HG02571 (cell line): ENCODE measurements at regions not wholly inside any gene's neighbourhood (a gene's known extent, or its start where the extent isn't known, plus 50 kb on each side); places are given as distances from the start of the nearest gene placed in this dataset.
"Not testable (repeated sequence)": the region's sequence is repeated elsewhere in the genome, so short reads cannot be mapped to it uniquely, and the experiment has no call there.

Source experiments
- ATAC-seq: cut with Tn5 transposase; IDR thresholded peaks from one replicate; pipeline ENCODE4 v1.9.1; 2021; ENCODE audit warnings: mild to moderate bottlenecking, moderate library complexity; ENCODE audit not compliant: unreplicated experiment

DNA sequence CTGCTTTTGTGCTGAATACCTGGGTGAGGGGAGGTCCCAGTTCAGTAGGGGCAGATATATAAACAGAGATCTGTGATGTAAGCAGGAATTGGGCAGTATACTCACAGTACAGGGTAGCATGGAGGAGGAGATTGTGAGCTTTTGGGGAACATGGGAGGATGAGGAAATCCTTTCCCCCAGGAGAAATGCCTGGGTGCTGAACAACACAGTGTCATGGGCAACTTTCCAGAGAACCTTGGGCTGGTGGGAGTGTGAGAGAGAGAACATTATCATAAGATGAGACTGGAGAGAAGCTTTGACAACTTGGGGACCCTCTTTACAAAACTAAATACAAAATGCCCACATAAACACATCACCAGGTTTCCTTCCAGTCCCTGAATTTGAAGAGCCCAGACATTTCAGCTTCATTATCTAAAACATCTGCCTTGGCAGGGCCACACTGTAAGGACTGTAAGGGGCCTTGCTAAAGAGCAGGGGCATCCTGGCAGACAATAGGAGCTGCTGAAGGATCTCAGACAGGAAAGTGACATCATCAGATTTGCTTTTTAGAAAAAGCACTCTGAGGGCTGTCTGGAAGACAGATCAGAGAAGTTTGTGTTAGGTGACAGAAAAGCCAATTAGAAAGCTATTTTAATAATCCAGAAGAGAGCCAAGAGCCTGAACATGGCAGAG lies 105.1 kb upstream of the FOXN2 start:
- no peak for ATAC-seq

DNA sequence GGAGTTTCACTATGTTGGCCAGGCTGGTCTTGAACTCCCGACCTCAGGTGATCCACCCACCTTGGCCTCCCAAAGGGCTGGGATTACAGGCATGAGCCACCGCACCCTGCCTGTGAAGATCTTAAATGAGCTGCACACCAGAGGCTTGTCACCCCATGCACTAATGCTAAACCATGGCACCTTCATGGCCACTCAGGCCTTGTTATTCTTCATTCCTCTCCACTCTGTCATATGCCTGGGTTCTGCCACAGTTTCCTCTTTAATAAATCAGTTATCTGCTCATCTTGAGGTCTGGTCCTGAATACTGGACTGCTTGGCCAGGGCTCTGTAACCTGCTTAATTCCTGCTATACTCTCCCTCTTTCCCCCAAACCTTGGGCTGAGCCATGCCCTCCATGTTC lies 104.3 kb upstream of the FOXN2 start:
- no peak for ATAC-seq

DNA sequence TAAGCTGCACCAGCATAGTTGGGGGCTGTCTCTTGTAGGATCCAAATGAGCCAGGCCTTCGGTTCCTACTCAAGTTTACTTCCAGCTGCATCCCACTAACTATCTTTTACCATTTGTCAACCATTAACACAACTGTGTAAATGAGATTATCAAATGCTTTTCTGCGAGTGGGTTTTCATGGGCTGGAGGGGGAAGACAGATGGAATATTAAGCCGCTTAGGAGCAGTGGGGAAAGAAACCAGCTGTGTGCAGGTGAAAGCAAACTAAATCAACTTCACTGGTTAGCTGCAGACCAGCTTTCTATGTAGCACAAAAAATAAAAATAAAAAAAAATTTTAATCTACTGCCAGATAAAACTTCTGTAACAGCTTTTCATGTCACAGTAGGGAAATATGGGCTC lies 100.8 kb upstream of the FOXN2 start:
- no peak for ATAC-seq

DNA sequence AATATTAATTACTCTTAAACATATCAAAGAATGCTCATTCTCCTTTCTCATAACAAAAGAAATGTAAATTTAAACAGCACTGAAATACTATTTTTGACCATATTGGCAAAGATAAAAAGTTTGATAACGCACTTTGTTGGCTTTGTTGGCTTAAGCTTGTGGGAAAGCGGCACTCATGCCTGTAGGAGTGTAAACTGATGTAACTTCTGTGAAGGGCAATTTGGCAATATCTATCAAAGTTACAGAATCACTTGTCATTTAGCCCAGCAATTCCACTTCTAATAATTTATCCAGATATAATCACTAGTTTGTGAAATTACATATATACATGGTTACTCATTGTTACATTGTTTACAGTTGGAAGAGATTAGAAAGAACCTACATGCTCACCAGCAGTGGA lies 96.3 kb upstream of the FOXN2 start:
- ATAC-seq = no peak

DNA sequence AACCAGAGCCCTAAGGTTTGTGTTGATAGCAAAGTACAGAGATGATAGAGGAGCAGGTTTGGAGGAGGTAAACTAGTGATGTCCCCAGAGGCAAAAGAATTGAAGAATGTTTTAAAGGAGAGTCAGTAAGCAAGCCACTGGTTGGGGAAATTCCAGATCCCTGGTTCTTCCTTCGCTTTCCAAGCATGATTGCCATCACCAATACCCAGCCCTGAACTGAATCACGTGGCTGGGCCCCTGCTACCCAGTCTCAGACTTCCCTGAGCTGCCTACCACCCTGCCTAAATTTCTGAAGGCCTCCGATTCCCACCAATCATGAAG lies 95.3 kb upstream of the FOXN2 start:
- no peak for ATAC-seq

DNA sequence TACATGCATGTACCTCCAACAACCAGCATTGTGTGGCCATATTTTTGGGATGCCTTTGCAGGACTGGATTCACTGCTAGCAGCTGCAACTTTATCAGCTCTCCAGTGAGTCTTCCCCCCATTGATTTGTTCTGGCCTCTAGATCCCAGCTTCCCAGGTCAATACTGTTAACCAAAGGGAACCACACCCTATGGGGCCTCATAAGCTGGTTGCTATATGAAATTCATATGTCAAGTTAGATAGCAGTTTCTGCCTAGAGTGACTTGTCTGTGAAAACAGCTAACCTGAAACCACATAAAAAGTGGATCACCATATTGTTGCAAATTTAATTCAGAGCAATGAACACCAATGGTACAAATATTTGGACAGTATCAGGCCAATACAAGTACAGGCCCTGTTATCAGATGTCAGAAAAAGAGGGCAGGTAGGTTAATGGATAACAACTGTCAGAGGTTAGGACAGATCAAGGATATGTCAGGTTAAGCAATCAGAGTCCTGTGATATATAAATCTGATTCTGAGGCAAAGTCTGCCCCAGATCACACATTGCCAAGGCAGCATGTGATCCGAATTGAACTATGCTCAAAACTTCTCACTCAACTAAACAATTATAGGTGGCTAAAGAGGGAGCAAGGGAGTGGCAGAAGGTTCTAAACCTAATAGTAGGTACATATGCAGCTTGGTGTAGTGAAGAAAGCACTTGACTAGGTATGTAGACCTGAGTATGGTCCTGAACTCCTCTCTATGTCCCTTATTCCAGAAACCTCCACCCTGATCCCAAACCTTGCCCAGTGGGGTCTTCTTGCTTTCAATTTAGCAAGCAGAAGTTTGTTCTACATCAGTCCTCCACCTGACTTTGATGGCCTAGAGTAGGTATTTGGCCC lies 94.7 kb upstream of the FOXN2 start:
- no peak for ATAC-seq

DNA sequence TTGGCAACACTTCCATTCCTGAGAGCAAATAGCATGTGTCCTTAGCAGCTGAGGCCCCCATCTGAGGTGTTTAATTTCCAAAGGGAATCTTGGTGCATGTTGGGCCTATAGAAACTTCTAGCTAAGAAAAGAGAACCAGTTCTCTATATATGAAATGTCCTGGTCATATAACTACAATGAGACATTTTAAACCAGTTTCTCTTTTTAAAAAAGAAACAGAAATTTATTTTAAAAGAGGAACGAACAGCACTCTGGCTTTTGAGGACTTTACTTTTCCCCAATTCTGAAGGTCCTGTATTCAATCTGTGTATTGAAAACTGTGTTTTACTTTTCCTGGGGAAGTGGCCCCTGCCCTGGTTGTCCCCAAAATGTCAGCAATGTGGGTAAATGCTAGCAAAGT lies 94.0 kb upstream of the FOXN2 start:
- ATAC-seq = no peak

DNA sequence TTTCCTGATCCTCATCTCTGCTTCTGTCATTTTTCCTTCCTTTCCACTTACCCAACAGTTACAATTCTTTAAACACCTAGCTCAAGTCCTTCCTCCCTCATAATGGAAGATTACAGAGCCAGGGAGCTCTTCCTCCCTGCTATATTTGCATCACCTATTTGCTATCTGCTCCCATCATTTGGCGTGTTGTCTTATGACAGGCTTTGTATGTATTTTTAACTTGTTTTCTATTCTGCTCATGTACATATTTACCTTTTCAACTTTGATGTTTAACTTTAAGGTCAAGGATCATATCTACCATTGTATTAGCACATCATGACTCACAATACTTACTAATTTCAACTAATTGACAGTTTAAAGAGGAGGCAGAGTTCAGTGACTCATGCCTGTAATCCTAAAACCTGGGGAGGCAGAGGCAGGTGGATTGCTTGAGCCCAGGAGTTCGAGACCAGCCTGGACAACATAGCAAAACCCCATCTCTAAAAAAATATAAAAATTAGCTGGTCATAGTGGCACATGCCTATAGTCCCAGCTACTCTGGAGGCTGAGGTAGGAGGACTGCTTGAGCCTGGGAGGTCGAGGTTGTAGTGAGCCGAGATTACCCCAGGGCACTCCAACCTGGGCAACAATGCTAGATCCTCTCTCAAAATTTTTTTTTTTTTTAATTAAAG lies 92.5 kb upstream of the FOXN2 start:
- no peak for ATAC-seq

DNA sequence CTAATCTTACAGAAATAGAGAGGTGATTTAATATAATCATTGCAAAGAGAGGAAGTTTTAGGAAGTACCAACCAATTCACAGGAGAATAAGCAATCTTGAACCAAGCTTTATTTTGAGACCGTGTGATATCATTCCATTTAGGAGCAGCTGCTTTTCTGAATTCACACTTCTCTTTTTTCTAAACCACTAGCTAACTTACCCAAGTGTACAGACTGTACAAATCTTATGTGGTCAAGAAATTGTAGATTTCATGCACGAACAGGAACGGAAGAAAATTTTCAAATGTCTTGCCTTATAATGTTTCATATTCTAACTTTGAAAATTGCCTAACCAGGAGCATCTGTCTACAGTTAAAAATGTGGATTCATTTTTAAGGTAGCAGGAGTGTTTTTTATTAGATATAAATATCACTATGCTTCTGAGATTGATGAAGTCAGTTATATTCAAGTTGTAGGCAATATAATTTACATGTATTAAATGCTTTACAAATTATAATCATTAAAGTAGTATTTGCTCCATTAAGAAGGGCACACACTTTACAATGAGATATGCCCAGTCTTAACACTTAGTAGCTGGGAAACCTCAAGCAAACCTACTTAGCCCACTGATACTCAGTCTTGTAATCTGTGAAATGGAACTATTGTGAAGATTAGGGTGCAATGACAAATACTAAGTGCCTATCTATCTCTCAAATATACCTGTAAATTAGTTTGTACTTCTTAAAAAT lies 86.7 kb upstream of the FOXN2 start:
- ATAC-seq = peak; percentile 62

DNA sequence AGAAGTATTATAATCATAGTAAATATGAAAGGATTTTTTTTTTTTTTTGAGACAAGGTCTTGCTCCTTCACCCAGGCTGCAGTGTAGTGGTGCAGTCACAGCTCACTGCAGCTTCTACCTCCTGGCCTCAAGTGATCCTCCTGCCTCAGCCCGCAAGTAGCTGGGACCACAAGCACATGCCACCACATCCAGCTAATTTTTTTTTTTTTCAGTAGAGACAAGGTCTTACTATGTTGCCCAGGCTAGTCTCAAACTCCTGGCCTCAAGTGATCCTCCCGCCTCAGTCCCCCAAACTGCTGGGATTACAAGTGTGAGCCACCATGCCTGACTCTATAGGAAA lies 86.2 kb upstream of the FOXN2 start:
- no peak for ATAC-seq

DNA sequence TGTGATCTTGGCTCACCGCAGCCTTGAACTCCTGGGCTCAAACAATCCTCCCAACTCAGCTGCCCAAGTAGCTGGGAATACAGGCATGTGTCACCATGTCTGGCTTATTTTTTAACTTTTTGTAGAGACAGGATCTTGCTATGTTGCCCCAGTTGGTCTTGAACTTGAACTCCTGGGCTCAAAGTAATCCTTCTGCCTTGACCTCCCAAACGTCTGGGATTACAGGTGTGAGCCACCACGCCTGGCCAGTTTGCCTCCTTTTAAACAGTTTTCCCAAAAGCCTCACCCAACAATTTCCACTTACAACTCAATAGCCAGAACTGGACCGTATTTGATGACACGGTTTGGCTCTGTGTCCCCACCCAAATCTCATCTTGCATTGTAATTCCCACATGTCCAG lies 85.4 kb upstream of the FOXN2 start:
- no peak for ATAC-seq

DNA sequence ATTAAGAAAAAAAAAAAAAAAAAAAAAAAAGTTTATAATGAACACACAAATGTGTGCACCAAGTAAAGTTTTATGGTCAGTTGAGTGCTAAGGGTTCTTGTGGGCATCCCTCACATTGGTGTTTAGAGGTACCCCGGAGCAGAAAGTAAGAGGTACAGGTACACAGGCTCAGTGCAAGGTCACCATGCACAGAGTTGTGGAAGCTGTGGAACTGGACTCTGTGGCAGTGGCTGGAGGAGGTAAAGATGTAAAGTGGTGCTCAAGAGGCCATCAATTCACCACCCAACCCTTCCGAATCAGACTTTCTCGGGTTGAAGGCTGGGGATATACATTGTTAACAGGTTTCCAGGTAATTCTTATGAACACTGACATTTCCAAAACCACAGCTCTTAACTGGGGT lies 83.6 kb upstream of the FOXN2 start:
- no peak for ATAC-seq

DNA sequence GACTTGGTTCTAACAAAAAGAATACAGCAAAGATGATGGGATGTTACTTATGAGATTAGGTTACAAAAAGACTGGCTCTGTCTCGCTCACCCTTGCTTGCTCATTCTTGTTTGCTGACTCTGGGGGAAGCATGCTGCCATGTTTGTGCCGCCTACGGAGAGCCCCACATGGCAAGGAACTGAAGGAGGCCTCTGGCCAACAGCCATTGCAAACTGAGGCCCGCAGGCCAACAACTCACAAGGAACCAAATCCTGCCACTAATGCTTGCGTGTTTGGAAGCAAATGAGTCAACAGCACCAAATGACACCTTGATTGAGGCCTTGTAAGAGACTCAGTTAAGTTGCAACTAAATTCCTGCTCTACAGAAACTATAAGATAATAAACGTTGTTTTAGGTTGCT lies 82.1 kb upstream of the FOXN2 start:
- no peak for ATAC-seq

DNA sequence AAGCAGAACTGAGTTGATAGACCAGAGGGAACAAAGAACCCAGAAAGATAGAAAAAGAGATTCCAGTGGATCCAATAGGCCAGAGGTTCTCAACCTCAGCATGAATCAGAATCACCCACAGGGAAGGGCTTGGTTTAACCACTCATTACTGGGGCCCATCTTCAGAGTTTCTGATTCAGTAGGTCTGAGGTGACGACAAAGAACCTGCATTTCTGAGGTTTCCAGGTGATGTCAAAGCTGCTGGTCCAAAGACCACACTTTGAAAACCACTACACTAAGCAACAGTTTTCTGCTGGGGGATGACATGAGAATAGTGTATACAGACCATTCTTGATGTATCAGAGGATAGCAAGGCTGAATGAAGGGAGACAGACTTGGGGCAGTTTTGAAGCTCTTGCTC lies 81.5 kb upstream of the FOXN2 start:
- no peak for ATAC-seq

DNA sequence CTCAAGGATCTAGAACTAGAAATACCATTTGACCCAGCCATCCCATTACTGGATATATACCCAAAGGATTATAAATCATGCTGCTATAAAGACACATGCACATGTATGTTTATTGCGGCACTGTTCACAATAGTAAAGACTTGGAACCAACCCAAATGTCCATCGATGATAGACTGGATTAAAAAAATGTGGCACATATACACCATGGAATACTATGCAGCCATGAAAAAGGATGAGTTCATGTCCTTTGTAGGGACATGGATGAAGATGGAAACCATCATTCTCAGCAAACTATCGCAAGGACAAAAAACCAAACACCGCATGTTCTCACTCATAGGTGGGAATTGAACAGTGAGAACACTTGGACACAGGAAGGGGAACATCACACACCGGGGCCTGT lies 80.7 kb upstream of the FOXN2 start:
- not testable (repeated sequence) for ATAC-seq

DNA sequence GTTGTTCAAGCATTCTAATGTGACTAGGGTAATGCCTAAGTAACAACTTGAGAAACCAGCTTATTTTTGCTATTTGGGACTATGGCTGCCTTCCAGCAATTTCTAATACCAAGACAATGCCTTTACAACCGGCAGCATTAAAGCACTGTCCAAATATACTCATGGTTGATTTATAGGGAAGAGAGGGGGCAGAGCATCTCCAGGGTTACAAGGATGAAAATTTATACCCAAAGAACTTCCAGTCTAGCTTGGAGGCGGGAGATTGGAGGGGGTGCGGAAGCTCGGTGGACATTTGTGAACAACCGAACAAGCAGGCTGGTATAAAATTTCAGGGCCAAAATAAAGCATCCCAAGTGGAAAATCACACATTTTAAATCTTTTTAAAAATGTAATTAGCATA lies 79.4 kb upstream of the FOXN2 start:
- no peak for ATAC-seq

DNA sequence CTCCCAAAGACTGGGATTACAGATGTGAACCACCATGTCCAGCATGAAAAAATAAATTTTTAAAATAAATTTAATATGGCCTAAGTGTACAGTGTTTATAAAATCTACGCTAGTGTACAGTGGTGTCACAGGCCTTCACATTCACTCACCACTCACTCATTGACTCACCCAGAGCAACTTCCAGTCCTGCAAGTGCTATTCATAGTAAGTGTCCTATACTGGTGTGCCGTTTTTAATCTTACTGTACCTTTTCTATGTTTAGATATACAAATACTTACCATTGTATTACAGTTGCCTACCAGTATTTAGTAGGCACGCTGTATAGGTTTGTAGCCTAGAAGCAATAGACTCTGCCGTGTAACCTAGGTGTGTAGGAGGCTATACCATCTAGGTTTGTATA lies 76.1 kb upstream of the FOXN2 start:
- no peak for ATAC-seq

DNA sequence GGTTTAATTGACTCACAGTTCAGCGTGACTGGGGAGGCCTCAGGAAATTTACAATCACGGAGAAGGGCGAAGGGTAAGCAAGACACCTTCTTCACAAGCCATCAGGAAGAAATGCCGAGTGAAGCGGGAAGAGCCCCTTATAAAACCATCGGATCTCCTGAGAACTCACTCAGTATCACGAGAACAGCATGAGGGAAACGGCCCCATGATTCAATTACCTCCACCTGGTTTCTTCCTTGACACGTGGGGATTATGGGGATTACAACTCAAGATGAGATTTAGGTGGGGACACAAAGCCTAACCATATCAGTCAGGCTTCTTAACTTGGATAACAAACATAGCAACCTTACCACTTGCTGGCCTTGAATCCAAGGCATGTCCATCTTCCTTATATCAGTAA lies 73.6 kb upstream of the FOXN2 start:
- no peak for ATAC-seq

DNA sequence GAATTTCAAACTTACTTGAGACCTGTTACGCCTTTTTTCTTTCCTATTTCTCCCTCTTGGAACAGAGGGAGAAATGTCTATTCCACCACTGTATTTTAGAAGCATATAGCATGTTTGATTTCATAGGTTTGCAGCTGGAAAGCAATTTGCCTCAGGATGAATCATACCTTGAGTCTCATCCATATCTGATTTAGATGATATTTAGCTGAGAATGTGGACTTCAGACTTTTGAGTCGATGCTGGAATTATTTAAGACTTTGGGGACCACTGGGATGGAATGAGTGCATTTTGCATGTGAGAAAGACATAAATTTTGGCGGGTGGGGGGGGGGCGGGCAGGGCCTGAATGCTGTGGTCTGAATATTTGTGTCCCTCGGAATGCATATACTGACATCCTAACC lies 67.3 kb upstream of the FOXN2 start:
- ATAC-seq = no peak

DNA sequence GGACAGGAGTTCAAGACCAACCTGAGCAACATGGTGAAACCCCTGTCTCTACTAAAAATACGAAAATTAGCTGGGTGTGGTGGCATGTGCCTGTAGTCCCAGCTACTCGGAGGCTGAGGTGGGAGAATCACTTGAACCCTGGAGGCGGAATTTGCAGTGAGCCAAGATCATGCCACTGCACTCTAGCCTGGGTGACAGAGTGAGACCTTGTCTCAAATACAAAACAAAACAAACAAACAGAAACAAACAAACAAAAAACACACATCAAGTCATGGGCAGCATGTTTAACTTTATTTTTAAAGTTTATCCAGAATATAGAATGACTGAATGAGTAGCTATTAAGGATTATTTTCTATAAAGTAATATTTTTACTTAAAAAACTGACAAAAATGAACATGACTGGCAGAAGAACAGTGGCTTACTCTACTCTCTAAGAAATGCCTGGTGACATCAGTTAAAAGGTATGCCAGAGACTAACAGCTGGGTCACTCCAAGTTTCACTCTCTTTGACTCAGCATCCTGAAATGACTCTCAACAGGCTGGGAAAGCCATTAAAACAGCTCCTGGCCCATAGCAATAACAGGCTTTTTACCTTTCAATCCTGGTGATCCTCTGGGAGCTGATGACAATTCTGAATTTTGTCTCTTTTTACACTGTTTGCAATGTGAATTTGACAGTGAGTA lies 66.1 kb upstream of the FOXN2 start:
- peak; percentile 97 for ATAC-seq

DNA sequence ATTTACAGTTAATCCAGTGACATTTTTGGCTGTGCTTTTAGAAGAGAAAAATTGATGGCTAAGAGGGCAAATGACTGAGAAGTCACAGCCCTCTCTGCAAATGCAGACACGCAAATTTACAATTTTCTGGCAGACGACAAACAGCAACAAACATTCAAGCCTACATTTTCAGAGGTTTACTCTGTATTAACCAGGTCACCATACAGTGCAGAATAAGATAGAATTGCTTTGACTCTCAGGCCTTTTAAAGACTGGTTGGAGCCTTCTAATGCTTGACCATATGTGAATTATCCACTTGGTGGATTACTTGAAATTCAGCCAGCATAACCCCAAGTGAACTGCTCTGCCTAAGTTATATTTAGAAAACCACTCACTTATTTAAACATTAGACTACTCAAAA lies 65.5 kb upstream of the FOXN2 start:
- no peak for ATAC-seq
